Body of pancreas (tissue), 4 donors: ENCODE measurements at regions not wholly inside any gene's neighbourhood (a gene's known extent, or its start where the extent isn't known, plus 50 kb on each side); places are given as distances from the start of the nearest gene placed in this dataset.

ENCODE experiments used
- POLR2A ChIP-seq, 3 donors: fragments of 450-650 bp; IDR thresholded peaks; one replicate each; pipeline ENCODE4 v1.6.1; 2016; ENCODE audit warnings: antibody characterized with exemption in 3 of 3, mild to moderate bottlenecking in 2 of 3
- TF ChIP-seq, protein P1 (sequence below), 7 experiments: fragments of 450-650 bp in 4 of 7; fragments of 200-600 bp in 3 of 7; sonication (generic) in 3 of 7; IDR thresholded peaks; one replicate each; pipeline ENCODE4 v1.5.1; 2016 to 2019; ENCODE audit warnings: antibody characterized with exemption in 7 of 7

DNA sequence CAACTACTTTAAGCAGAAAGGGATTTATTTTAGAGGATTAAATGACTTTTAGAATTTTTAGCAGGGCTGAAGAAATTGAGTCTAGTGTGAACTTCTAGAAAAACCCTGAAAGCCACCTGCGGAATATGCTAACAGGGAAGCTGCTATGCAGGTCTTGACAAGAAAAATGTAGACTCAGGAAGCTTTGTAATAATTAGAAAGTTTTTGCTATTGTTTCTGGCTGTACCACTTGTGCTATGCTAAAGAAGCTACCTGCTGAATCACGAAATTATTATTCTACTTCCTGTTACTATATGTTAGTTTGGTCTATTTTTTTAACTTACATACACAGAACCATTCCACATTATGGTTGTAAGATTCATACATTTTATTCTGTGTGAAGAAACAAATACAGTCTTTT lies 74.0 kb upstream of the CHSY3 start:
- TF ChIP-seq, protein P1, sequence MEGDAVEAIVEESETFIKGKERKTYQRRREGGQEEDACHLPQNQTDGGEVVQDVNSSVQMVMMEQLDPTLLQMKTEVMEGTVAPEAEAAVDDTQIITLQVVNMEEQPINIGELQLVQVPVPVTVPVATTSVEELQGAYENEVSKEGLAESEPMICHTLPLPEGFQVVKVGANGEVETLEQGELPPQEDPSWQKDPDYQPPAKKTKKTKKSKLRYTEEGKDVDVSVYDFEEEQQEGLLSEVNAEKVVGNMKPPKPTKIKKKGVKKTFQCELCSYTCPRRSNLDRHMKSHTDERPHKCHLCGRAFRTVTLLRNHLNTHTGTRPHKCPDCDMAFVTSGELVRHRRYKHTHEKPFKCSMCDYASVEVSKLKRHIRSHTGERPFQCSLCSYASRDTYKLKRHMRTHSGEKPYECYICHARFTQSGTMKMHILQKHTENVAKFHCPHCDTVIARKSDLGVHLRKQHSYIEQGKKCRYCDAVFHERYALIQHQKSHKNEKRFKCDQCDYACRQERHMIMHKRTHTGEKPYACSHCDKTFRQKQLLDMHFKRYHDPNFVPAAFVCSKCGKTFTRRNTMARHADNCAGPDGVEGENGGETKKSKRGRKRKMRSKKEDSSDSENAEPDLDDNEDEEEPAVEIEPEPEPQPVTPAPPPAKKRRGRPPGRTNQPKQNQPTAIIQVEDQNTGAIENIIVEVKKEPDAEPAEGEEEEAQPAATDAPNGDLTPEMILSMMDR (IDR thresholded peaks at IDR 0.05), result no peak
- TF ChIP-seq POLR2A (IDR thresholded peaks at IDR 0.05), result no peak
